NCI-H1048 (cell line): ENCODE measurements at regions not wholly inside any gene's neighbourhood (a gene's known extent, or its start where the extent isn't known, plus 50 kb on each side); places are given as distances from the start of the nearest gene placed in this dataset.

Experiments
- DNase-seq: peaks from one replicate; lab custom pipeline; 2025; lab: John Stamatoyannopoulos, UW

GRCh38 chr18:76126327-76126726 lies 368.7 kb downstream of the ZNF516 start:
- no peak for DNase-seq

- no peak for DNase-seq
Measured at GRCh38 chr18:76121011-76121410, 374.0 kb downstream of the ZNF516 start.

- no peak for DNase-seq
Measured at GRCh38 chr18:76115580-76115979, 379.5 kb downstream of the ZNF516 start.

DNA sequence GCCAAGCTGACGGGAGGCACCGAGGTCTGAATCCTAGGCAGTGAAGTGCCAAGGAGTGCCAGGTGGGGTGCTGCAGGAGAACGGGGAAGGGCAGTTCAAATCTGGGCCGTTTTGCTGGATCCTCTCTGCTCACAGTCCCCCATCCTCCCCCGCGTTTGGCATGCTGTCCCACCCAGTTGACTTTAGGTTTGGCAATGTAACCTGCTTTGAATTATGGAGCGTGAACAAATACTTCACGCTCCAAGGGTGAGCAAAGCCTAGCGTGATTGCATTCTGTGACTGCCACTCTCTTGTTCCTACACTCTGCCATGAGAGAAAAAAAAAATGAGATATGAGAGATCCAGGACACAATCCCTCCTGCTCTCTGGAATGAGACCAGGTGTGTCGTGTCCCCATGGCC lies 381.9 kb downstream of the ZNF516 start:
- DNase-seq: no peak

DNA sequence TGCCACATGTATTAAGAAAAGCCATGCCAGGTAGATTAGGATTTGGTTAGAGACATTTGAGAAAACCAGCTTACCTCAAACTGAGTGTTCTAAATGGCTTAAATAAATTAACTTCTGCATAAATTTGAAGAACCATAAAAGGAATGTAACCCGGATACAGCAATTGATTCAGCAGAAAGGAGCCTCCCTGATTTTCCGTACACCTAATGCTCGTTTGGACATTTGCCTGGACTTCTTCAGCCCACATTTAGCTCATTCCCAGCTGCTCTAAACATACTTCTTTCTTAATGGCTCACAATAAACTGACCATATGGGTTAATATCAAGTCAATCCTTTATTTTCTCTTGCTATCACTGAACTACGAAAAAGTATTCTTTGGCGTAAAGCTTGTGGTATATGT lies 392.4 kb downstream of the ZNF516 start:
- DNase-seq: no peak

- no peak for DNase-seq
Measured at GRCh38 chr18:76102156-76102555, 392.9 kb downstream of the ZNF516 start.

DNA sequence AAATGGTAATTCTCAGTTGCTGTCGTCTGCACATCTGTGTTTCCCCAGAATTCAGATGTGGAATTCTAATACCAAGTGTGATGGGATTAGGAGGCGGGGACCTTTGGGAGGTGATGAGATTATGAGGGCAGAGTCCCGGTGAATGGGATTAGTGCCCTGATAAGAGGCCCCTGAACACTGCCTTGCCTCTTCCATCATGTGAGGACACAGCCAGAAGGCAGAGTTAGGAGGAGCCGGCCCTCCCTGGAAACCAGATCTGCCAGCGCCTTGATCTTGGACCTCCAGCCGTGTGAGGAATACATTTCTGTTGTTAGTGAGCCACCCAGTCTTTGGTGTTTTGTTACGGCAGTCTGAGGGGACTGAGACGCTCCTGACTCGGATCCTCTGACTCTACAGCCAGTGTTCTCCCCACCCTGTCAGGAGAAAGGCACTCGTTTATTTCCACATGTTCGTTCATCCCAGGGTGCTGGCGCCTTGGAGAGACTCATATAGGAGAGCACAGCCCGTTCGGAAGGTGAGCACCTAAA lies 395.0 kb downstream of the ZNF516 start:
- DNase-seq: no peak

GRCh38 chr18:76098674-76099411 lies 396.2 kb downstream of the ZNF516 start:
- DNase-seq: no peak

DNA sequence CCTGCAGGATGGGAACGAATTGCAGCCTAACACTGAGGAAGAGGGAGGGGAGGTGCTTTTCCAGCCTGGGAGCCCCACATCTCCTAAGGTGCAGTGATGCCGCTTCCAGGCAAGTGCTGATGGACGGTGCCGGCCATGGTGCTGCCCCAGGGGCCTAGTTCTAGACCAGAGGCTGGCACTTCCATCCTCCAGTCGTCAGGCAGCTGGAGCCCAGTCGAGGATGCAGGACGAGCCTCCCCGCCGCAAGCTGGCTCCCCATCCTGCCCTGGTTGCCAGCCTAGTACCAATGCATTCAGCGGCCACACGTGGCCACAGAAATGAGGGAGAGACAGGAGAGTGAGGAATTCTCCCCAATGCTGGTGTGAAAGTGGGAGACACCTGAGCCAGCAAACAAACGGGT lies 413.5 kb downstream of the ZNF516 start:
- no peak for DNase-seq

- no peak for DNase-seq
Measured at GRCh38 chr18:76080430-76080829, 414.6 kb downstream of the ZNF516 start.

GRCh38 chr18:76075777-76076176 lies 419.3 kb downstream of the ZNF516 start:
- no peak for DNase-seq

GRCh38 chr18:76064998-76065397 lies 430.0 kb downstream of the ZNF516 start:
- DNase-seq: no peak

GRCh38 chr18:76058146-76058545 lies 436.9 kb downstream of the ZNF516 start:
- DNase-seq: no peak

DNA sequence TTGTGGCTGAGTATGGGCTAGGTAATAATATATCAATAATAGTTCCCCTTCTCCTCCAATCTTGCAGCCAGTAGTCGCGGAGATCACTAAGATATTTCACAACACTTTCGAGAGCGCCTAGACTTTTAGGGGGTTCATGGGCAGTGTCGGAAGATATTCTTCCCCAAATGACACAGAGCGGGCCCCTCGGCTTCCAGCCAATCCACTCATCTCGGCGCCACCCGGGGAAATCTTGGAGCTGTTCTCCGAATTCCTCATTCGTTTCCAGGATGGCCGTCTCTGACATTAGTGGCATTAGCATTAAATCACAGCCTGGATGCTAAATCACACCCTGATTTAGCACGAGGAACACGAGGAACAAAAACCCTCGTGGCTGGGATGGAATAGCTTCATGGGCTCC lies 437.7 kb downstream of the ZNF516 start:
- DNase-seq: no peak

DNA sequence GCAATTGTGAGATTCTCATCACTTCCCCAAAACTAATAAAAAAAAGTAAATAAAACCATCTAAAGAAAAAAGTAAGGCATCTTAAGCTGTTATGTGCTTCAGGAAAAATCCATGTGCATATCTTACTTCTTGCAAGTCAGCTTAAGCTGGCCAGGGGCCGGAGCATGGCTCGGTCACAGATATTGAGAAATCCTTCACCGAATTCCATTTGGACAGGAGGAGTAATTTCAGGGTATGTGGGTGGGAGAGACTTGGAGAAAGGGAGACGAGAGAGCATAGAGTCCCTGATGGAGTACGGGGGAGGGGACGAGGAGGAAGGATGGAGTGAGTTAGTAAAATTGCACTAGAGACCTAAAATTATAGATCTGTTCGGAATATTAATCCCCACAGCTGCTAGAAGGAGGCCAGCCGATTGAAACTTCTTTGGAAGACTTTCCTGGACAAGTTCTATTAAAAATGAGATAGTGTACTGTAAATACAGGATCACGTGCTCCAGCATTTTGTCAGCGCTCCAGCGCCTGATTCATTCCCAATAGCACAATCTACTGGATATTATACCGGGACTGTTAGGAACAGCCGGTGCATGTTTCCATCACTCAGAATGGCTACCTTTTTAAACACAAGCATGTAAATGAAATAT lies 438.5 kb downstream of the ZNF516 start:
- DNase-seq: no peak

DNA sequence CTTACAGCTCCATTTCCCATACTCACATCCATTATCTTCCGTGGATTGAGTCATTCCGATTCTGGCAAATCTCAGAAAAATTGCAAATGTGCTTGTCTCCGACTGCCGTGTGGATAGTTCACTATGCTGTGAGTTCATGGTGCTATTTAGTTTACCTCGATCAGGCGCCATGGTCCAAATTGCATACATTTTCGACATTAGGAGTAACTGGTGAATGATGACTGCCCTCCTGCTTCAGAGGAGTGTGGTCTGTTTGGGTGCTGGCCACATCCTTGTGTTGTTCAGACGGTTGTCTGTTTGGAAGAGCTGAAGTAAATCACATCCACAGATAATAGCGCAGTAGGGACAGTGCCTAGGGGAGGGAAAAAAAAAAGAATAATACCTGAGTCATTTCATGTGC lies 439.5 kb downstream of the ZNF516 start:
- no peak for DNase-seq

- no peak for DNase-seq
Measured at GRCh38 chr18:76055025-76055424, 440.0 kb downstream of the ZNF516 start.

DNA sequence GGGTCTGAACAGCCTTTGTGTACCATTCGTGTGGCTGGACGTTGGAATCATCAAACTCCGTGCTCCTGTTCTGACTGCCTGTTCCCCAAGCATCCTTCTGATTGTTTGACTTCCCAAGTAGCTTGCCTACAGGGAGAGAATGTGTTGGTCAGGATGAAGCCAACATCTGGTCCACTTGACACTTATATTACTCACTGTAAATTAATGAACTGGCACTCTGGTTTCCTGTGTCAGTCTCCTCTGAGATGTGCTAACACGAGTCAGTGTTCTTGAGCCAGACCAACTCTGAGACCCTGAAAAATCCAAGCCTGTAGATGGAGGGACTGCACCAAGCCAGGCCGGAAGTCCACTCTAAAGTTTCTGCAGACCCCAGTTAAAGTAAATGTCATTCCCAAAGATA lies 440.9 kb downstream of the ZNF516 start:
- no peak for DNase-seq

- no peak for DNase-seq
Measured at GRCh38 chr18:76053551-76053950, 441.5 kb downstream of the ZNF516 start.

DNA sequence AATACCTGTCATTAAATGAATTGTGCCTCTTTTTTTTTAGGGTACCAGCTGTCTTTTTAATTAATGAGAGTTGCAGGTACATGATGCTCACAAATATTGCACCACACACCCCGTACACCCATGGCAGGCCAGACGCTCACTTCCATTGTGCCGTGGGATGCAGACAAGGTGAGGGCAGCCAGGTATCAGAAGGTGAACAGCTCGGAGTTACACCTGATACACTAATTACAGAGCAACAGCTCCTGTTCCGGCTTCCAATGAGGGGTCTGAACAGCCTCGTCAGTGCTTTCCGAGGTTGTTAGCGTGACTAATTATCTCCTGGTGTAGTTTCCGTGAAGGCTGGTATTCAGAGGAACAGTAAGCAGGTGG lies 442.8 kb downstream of the ZNF516 start:
- DNase-seq: no peak

DNA sequence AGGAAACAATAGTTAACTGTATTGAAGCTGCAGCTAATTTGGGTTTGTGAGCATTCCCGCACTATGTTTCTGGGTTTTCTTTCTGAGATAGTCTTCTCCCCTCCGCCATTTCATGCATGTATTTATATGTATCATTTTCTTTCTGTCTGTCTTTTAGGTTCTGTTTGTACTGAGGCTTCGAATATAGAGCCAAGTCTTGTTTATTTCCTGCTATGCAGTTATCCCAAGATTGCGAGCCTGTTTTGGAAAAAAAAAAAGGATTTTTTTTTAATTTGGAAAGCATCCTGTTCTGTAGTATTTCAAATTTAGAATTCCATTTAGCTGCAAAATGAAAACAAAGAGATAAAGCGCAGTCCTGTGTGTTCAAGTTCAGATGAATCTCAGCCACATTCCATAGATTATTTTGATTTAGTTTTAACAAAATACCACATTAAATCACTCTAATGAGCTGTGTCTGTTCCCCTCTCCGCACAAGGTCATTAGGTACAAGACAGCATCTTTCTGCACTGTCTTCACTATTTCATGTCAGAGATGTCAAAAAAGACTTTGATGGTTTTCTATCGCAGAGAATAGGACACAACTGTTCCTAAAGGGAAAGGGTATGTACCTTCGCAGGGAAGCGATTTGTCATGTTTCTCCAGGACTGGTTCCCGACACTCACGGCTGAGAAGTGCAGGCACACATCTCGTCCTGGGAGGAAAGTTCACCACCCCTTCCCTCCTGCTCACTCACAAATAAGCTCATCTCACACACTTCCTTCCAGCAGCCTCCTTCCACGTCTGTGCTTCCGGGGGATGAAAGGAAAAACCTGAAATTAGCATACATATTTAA lies 443.4 kb downstream of the ZNF516 start:
- no peak for DNase-seq

GRCh38 chr18:76046221-76046620 lies 448.8 kb downstream of the ZNF516 start:
- DNase-seq: no peak

GRCh38 chr18:76042511-76042910 lies 452.5 kb downstream of the ZNF516 start:
- no peak for DNase-seq
